Panc1 (cell line): ENCODE measurements at regions not wholly inside any gene's neighbourhood (a gene's known extent, or its start where the extent isn't known, plus 50 kb on each side); places are given as distances from the start of the nearest gene placed in this dataset.

ENCODE experiments used
- ATAC-seq: fragments of 200-7000 bp; cut with Tn5 transposase; 2 replicates; pipeline ENCODE4 v1.9.1; 2020; ENCODE audit warnings: mild to moderate bottlenecking, moderate library complexity
- BruUV-seq: library from RNA; stranded (reverse); fragments of 400-500 nt; replicated peaks from 2 replicates; lab custom pipeline; 2021; lab: Mats Ljungman, UMichigan
- CTCF ChIA-PET: fragments of 300-600 bp; sonication (Branson Sonifier 250); formaldehyde crosslinking; loops from one replicate; lab custom pipeline; 2022; ENCODE audit warnings: antibody characterized with exemption; lab: Charles Lee
- POLR2A ChIA-PET: fragments of 300-600 bp; sonication (Branson Sonifier 250); formaldehyde crosslinking; loops from one replicate; lab custom pipeline; 2022; ENCODE audit warnings: antibody characterized with exemption; lab: Charles Lee
- DNase-seq: peaks from one replicate; pipeline ENCODE4 v3.0.0-alpha.2; 2010; ENCODE audit warnings: low read depth, low spot score
- H3K27ac ChIP-seq: 2 replicates; pipeline ENCODE4 v1.5.1; 2011; ENCODE audit warnings: mild to moderate bottlenecking, low read length, inconsistent platforms
- H3K27me3 ChIP-seq: fragments of 200-500 bp; sonication (Bioruptor generic); 2 replicates; pipeline ENCODE4 v1.6.0; 2014; ENCODE audit warnings: low read length, inconsistent platforms; ENCODE audit not compliant: control insufficient read depth, insufficient read depth
- H3K36me3 ChIP-seq: fragments of 200-500 bp; sonication (Bioruptor generic); 2 replicates; pipeline ENCODE4 v1.5.1; 2014; ENCODE audit warnings: inconsistent platforms, mild to moderate bottlenecking, low read length, moderate library complexity; ENCODE audit not compliant: control insufficient read depth, insufficient read depth
- H3K4me1 ChIP-seq: 2 replicates; pipeline ENCODE4 v1.5.1; 2011; ENCODE audit warnings: inconsistent platforms, mild to moderate bottlenecking, low read length, moderate library complexity; ENCODE audit not compliant: control insufficient read depth, insufficient read depth
- H3K4me3 ChIP-seq, 2 experiments: 2 replicates each; pipeline ENCODE4 v1.5.1; 2011 to 2012; ENCODE audit warnings: low read depth in 2 of 2, low read length in 2 of 2, mild to moderate bottlenecking in 2 of 2, inconsistent platforms in 1 of 2, moderate library complexity in 1 of 2
- H3K9me3 ChIP-seq: fragments of 200-500 bp; sonication (Bioruptor generic); 2 replicates; pipeline ENCODE4 v1.5.1; 2014; ENCODE audit warnings: low read depth, mild to moderate bottlenecking, inconsistent platforms, low read length, moderate library complexity; ENCODE audit not compliant: control insufficient read depth, insufficient read depth
- POLR2AphosphoS5 ChIP-seq: IDR thresholded peaks from 2 replicates; pipeline ENCODE4 v1.6.1; 2012; ENCODE audit warnings: mild to moderate bottlenecking, low read depth, low read length, moderate library complexity
- SIN3A ChIP-seq: IDR thresholded peaks from 2 replicates; pipeline ENCODE4 v1.6.1; 2012; ENCODE audit warnings: low read depth, mild to moderate bottlenecking, low read length, moderate library complexity, borderline replicate concordance; ENCODE audit not compliant: insufficient read depth
- TCF7L2 ChIP-seq: IDR thresholded peaks from 2 replicates; pipeline ENCODE4 v1.6.1; 2011; ENCODE audit warnings: mild to moderate bottlenecking, low read depth, low read length, inconsistent platforms
- in situ Hi-C: cut with HindIII; loops from 2 replicates; pipeline ENCODE4 v1.10.0; 2016; ENCODE audit warnings: low sequenced_read_pairs, low pct_unique_long_range_greater_than_20kb
- intact Hi-C: fragments of 100-400 bp; cut with micrococcal nuclease; formaldehyde crosslinking; loops from one replicate; pipeline ENCODE4 v1.10.0; 2022; ENCODE audit not compliant: unreplicated experiment
- TF ChIP-seq, protein P1 (sequence below): fragments of 450-650 bp; IDR thresholded peaks from 2 replicates; pipeline ENCODE4 v1.5.1; 2017; ENCODE audit warnings: mild to moderate bottlenecking
- TF ChIP-seq, protein P2 (sequence below), 2 experiments: IDR thresholded peaks; 2 replicates each; pipeline ENCODE4 v1.6.1; 2011 to 2012; ENCODE audit warnings: low read depth in 2 of 2, control low read depth in 1 of 2, low read length in 1 of 2, mild to moderate bottlenecking in 1 of 2, moderate library complexity in 1 of 2; ENCODE audit not compliant: insufficient read depth in 1 of 2

DNA sequence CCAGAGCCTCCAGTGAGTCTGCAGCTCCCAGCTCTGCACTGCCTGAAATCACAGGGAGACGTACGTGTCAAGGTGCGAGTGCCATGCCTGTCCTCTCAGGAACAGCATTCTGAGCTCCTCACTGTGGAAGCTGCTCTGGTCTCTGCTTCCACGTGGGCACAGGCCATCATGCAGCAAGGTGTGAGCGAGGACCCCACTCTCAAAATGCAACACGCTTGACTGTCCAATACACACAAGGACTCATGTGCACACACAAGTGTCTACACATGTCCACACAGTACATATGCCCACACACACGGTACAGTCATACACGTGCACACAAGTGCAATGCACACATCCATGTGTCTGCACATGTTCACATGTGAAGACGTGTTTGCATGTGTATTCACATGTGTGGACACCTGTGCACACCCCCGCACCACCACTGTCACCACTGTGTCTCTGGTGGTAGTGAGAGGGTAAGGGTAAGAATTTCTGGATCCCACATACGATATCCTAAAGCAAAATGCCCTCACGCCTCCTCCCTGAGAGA, 260.5 kb downstream of the DLL1 start:
- CTCF ChIA-PET = no interaction called here
- H3K36me3 ChIP-seq = no peaks in the 10 kb centered on the region
- POLR2A ChIA-PET = interaction anchor here (0.6 kb wide), 1 partner anchor 894 kb away, joined by 3 read pairs; no protein-coding TSS in a partner anchor
- H3K4me1 ChIP-seq = no peaks in the 10 kb centered on the region
- no peak for DNase-seq
- BruUV-seq = no TSS peak
- no peak overlapping the region for H3K4me3 ChIP-seq
- H3K27ac ChIP-seq = no peak overlapping the region
- H3K9me3 ChIP-seq = no peaks in the 10 kb centered on the region
- no peak for ATAC-seq
- TF ChIP-seq, protein P1, sequence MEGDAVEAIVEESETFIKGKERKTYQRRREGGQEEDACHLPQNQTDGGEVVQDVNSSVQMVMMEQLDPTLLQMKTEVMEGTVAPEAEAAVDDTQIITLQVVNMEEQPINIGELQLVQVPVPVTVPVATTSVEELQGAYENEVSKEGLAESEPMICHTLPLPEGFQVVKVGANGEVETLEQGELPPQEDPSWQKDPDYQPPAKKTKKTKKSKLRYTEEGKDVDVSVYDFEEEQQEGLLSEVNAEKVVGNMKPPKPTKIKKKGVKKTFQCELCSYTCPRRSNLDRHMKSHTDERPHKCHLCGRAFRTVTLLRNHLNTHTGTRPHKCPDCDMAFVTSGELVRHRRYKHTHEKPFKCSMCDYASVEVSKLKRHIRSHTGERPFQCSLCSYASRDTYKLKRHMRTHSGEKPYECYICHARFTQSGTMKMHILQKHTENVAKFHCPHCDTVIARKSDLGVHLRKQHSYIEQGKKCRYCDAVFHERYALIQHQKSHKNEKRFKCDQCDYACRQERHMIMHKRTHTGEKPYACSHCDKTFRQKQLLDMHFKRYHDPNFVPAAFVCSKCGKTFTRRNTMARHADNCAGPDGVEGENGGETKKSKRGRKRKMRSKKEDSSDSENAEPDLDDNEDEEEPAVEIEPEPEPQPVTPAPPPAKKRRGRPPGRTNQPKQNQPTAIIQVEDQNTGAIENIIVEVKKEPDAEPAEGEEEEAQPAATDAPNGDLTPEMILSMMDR = no peak
- TF ChIP-seq SIN3A = no peak
- no peak for TF ChIP-seq POLR2AphosphoS5
- TF ChIP-seq, protein P2, sequence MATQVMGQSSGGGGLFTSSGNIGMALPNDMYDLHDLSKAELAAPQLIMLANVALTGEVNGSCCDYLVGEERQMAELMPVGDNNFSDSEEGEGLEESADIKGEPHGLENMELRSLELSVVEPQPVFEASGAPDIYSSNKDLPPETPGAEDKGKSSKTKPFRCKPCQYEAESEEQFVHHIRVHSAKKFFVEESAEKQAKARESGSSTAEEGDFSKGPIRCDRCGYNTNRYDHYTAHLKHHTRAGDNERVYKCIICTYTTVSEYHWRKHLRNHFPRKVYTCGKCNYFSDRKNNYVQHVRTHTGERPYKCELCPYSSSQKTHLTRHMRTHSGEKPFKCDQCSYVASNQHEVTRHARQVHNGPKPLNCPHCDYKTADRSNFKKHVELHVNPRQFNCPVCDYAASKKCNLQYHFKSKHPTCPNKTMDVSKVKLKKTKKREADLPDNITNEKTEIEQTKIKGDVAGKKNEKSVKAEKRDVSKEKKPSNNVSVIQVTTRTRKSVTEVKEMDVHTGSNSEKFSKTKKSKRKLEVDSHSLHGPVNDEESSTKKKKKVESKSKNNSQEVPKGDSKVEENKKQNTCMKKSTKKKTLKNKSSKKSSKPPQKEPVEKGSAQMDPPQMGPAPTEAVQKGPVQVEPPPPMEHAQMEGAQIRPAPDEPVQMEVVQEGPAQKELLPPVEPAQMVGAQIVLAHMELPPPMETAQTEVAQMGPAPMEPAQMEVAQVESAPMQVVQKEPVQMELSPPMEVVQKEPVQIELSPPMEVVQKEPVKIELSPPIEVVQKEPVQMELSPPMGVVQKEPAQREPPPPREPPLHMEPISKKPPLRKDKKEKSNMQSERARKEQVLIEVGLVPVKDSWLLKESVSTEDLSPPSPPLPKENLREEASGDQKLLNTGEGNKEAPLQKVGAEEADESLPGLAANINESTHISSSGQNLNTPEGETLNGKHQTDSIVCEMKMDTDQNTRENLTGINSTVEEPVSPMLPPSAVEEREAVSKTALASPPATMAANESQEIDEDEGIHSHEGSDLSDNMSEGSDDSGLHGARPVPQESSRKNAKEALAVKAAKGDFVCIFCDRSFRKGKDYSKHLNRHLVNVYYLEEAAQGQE (IDR thresholded peaks at IDR 0.05; ENCODE audit: insufficient read depth in 1 of 2, low read depth in 2 of 2, low read length in 1 of 2) = no peak
- no peak for TF ChIP-seq TCF7L2
- H3K27me3 ChIP-seq = no peaks in the 10 kb centered on the region
- in situ Hi-C loops (no loop called here), intact Hi-C loops (no loop called here)

DNA sequence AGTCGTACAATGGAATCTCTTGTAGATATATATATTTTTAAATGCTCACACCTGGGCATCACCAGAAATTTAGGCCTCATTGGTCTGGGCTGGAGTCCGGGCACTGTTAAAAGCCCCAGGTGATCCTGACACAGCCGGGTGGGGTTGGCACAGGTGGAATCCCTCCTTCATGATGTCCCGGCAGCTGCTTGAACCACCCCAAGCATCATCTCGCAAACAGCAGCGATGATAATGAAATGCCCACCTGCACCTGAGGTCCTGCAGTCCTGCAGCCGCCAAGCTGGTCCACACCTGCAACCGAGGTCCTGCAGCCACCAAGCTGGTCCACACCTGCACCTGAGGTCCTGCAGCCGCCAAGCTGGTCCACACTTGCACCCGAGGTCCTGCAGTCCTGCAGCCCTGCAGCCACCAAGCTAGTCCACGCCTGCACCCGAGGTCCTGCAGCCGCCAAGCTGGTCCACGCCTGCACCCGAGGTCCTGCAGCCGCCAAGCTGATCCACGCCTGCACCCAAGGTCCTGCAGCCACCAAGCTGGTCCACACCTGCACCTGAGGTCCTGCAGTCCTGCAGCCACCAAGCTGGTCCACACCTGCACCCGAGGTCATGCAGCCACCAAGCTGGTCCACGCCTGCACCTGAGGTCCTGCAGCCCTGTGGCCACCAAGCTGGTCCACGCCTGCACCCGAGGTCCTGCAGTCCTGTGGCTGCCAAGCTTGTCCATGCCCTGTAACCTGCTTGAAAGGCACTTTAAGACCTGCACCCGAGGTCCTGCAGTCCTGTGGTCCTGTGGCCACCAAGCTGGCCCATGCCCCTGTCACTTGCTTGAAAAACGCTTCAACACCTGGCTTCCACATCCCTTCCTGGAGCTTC, 261.2 kb downstream of the DLL1 start:
- CTCF ChIA-PET = no interaction called here
- H3K4me1 ChIP-seq = no peaks in the 10 kb centered on the region
- no peak overlapping the region for H3K27ac ChIP-seq
- no peaks in the 10 kb centered on the region for H3K36me3 ChIP-seq
- no TSS peak for BruUV-seq
- intact Hi-C loops (no loop called here), in situ Hi-C loops (no loop called here)
- ATAC-seq (no peak), DNase-seq (no peak)
- H3K4me3 ChIP-seq = no peak overlapping the region
- TF ChIP-seq, protein P1 = no peak
- TF ChIP-seq SIN3A = no peak
- no peak for TF ChIP-seq TCF7L2
- TF ChIP-seq, protein P2 (IDR thresholded peaks at IDR 0.05; ENCODE audit: insufficient read depth in 1 of 2, low read depth in 2 of 2, low read length in 1 of 2) = no peak
- TF ChIP-seq POLR2AphosphoS5 = no peak
- H3K9me3 ChIP-seq = no peaks in the 10 kb centered on the region
- POLR2A ChIA-PET = interaction anchor here (0.6 kb wide), 1 partner anchor 894 kb away, joined by 3 read pairs; no protein-coding TSS in a partner anchor
- no peaks in the 10 kb centered on the region for H3K27me3 ChIP-seq
